SK-N-MC (cell line): ENCODE measurements at regions not wholly inside any gene's neighbourhood (a gene's known extent, or its start where the extent isn't known, plus 50 kb on each side); places are given as distances from the start of the nearest gene placed in this dataset.

Experiments
- EZH2 ChIP-seq: fragments of 200-600 bp; sonication (generic); IDR thresholded peaks from one replicate; pipeline ENCODE4 v1.6.1; 2017; ENCODE audit warnings: antibody characterized with exemption
- FOXP2 ChIP-seq: optimal IDR thresholded peaks from 2 replicates; pipeline ENCODE3; 2011; ENCODE audit warnings: mild to moderate bottlenecking, moderate library complexity; ENCODE audit not compliant: insufficient read depth; ENCODE audit errors: extremely low read length, control extremely low read depth
- POLR2AphosphoS5 ChIP-seq: IDR thresholded peaks from 2 replicates; pipeline ENCODE4 v1.6.1; 2012; ENCODE audit warnings: mild to moderate bottlenecking, low read depth, low read length, borderline replicate concordance

- TF ChIP-seq EZH2, result no peak
- TF ChIP-seq POLR2AphosphoS5, result no peak
- TF ChIP-seq FOXP2, result no peak
Measured at GRCh38 chr2:64704161-64704560, 50.4 kb upstream of the SERTAD2 start.
